Posterior vena cava (tissue), 2 donors: ENCODE measurements at regions not wholly inside any gene's neighbourhood (a gene's known extent, or its start where the extent isn't known, plus 50 kb on each side); places are given as distances from the start of the nearest gene placed in this dataset.

Source experiments
- DNase-seq: peaks from one replicate; pipeline ENCODE4 v3.0.0-alpha.2; 2020; ENCODE audit warnings: low spot score
- intact Hi-C, 2 donors: fragments of 100-400 bp; cut with DNase I; formaldehyde crosslinking; loops; one replicate each; pipeline versions ENCODE4 v1.14.1 to v1.14.2; 2022 to 2023
- donor health status: DM: yes; HTN: yes; CAD: no.
- donor health status: DM: yes; HTN: yes; CAD: no.

- intact Hi-C loops = no loop called here
- no peak for DNase-seq
Observed at GRCh38 chr10:6648894-6649720, 69.0 kb upstream of the PRKCQ start.

GRCh38 chr10:6647811-6648526 lies 67.9 kb upstream of the PRKCQ start:
- DNase-seq = no peak
- intact Hi-C loops = no loop called here

- intact Hi-C loops = no loop called here
- DNase-seq = no peak
Observed at GRCh38 chr10:6643962-6644361, 63.9 kb upstream of the PRKCQ start.

- intact Hi-C loops = no loop called here
- DNase-seq = no peak
Observed at GRCh38 chr10:6642876-6643275, 62.8 kb upstream of the PRKCQ start.

- no peak for DNase-seq
- intact Hi-C loops = no loop called here
Observed at GRCh38 chr10:6640433-6641040, 60.5 kb upstream of the PRKCQ start.

GRCh38 chr10:6637053-6637452 lies 57.0 kb upstream of the PRKCQ start:
- no peak for DNase-seq
- intact Hi-C loops = no loop called here

- DNase-seq = no peak
- intact Hi-C loops = no loop called here
Observed at GRCh38 chr10:6635784-6636183, 55.7 kb upstream of the PRKCQ start.
